IPS-15b (cell line): ENCODE measurements at regions not wholly inside any gene's neighbourhood (a gene's known extent, or its start where the extent isn't known, plus 50 kb on each side); places are given as distances from the start of the nearest gene placed in this dataset.

Source experiments
- H3K27me3 ChIP-seq: one replicate; pipeline ENCODE4 v1.6.1; 2013; ENCODE audit warnings: low read length; ENCODE audit not compliant: control insufficient read depth, insufficient read depth
- H3K36me3 ChIP-seq: one replicate; pipeline ENCODE4 v1.6.1; 2013; ENCODE audit warnings: low read length; ENCODE audit not compliant: control insufficient read depth, insufficient read depth
- H3K4me1 ChIP-seq: one replicate; pipeline ENCODE4 v1.6.1; 2013; ENCODE audit warnings: mild to moderate bottlenecking, low read length; ENCODE audit not compliant: control insufficient read depth, insufficient read depth
- H3K4me3 ChIP-seq: one replicate; pipeline ENCODE4 v1.5.1; 2013; ENCODE audit warnings: low read depth, low read length
- H3K9ac ChIP-seq: one replicate; pipeline ENCODE4 v1.6.1; 2013; ENCODE audit warnings: low read depth, mild to moderate bottlenecking, low read length
- H3K9me3 ChIP-seq: one replicate; pipeline ENCODE4 v1.6.1; 2013; ENCODE audit warnings: mild to moderate bottlenecking, low read length; ENCODE audit not compliant: control insufficient read depth, insufficient read depth

- Histone ChIP-seq H3K4me1 (no peaks in the 10 kb centered on the region), H3K9ac (no peak overlapping the region), H3K4me3 (no peak overlapping the region), H3K36me3 (no peaks in the 10 kb centered on the region), H3K27me3 (no peaks in the 10 kb centered on the region), H3K9me3 (no peaks in the 10 kb centered on the region)
Measured at GRCh38 chr6:113461153-113461932, 395.8 kb upstream of the MARCKS start.

DNA sequence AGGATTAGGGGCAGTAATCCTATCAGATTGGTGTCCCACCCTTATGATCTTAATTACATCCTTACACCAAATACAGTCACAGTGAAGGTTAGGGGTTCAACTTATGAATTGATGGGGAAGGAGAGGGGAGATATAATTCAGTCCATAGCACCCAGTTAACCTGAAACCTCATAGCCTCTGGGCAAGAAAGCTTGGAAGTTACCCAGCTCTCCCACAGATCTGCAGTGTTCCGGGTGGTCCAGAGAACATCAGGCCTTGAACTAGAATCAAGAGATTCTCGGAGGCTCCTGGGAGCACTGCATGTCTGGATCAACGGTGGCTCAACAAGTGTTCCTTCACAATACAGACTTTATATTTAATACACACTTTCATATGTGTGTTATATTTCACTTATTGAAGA, 392.6 kb upstream of the MARCKS start:
- no peaks in the 10 kb centered on the region for H3K27me3 ChIP-seq

GRCh38 chr6:113464960-113465359, 392.2 kb upstream of the MARCKS start:
- H3K4me3 ChIP-seq = no peak overlapping the region

More for the DNA sequence above, 392.6 kb upstream of the MARCKS start:
- H3K36me3 ChIP-seq = no peaks in the 10 kb centered on the region
- H3K4me1 ChIP-seq = no peaks in the 10 kb centered on the region
- no peak overlapping the region for H3K4me3 ChIP-seq
- no peaks in the 10 kb centered on the region for H3K9me3 ChIP-seq
- H3K9ac ChIP-seq = no peak overlapping the region

DNA sequence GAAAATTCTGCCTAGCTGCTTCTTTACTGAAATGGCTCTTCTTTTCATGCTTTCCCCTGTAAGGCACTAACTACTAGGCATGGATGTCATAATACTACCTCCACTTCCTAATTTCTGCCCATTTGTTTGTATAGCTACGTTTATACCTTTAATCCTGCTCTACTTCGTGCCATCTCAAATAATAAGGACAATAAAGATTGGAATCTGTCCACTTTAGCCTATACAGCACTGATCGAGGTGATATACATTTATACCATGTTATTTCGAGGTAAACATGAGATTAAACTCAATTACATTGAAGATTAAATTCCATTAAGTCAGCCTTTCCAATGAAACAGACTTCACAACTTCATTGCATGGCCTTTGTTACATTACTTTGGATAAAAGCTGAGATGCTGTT, 390.6 kb upstream of the MARCKS start:
- Histone ChIP-seq H3K27me3 (no peaks in the 10 kb centered on the region), H3K36me3 (no peaks in the 10 kb centered on the region), H3K4me1 (no peaks in the 10 kb centered on the region), H3K9ac (no peak overlapping the region), H3K9me3 (no peaks in the 10 kb centered on the region), H3K4me3 (no peak overlapping the region)

More at GRCh38 chr6:113464960-113465359, 392.2 kb upstream of the MARCKS start:
- no peak overlapping the region for H3K9ac ChIP-seq
- H3K36me3 ChIP-seq = no peaks in the 10 kb centered on the region
- no peaks in the 10 kb centered on the region for H3K27me3 ChIP-seq
- no peaks in the 10 kb centered on the region for H3K4me1 ChIP-seq
- H3K9me3 ChIP-seq = no peaks in the 10 kb centered on the region

DNA sequence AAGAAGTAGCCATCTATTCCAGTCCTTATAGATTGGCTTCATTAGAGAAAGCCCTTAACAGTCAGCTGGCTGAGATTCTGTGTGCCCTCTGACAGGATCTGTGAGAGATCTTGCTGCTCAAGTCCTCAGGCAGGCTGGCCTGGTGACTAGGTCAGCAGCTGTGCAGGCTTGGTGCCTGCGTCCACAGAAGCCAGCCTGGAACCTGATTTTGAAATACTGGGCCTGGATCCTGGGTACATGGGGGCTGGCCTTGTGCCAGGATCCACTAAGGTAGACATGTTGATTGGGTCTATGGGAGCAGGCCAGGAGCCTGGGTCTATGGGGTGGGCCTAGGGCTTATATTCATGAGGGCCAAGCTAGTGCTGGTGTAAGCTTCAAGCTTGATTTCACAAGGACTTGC, 381.8 kb upstream of the MARCKS start:
- Histone ChIP-seq H3K9ac (no peak overlapping the region), H3K4me1 (no peaks in the 10 kb centered on the region), H3K27me3 (no peaks in the 10 kb centered on the region), H3K36me3 (no peaks in the 10 kb centered on the region), H3K4me3 (no peak overlapping the region), H3K9me3 (no peaks in the 10 kb centered on the region)

GRCh38 chr6:113476937-113477839, 380.0 kb upstream of the MARCKS start:
- no peaks in the 10 kb centered on the region for H3K4me1 ChIP-seq
- H3K4me3 ChIP-seq = no peak overlapping the region
- H3K27me3 ChIP-seq = no peaks in the 10 kb centered on the region
- no peak overlapping the region for H3K9ac ChIP-seq
- no peaks in the 10 kb centered on the region for H3K9me3 ChIP-seq
- H3K36me3 ChIP-seq = no peaks in the 10 kb centered on the region

DNA sequence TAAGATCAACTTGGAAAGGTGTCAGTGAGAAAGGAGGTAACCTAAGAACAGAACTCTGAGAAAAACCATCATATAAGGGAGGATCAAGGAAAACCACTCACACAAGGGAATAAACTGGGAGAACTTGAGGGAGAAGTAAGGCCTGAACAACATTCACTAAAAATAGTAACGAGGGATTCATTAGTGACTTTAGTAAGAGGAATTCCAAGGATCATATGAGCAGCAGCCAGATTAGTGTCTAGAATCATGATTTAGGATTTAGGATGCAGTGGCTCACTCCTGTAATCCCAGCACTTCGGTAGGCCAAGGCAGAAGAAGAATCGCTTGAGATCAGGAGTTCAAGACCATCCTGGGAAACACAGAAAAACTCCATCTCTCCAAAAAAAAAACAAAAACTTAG, 376.5 kb upstream of the MARCKS start:
- no peaks in the 10 kb centered on the region for H3K9me3 ChIP-seq
- H3K9ac ChIP-seq = no peak overlapping the region
- no peaks in the 10 kb centered on the region for H3K36me3 ChIP-seq
- no peaks in the 10 kb centered on the region for H3K27me3 ChIP-seq
- H3K4me1 ChIP-seq = no peaks in the 10 kb centered on the region
- H3K4me3 ChIP-seq = no peak overlapping the region

- Histone ChIP-seq H3K4me1 (no peaks in the 10 kb centered on the region), H3K36me3 (no peaks in the 10 kb centered on the region), H3K9me3 (no peaks in the 10 kb centered on the region), H3K4me3 (no peak overlapping the region), H3K27me3 (no peaks in the 10 kb centered on the region), H3K9ac (no peak overlapping the region)
Measured at GRCh38 chr6:113481458-113481857, 375.7 kb upstream of the MARCKS start.

DNA sequence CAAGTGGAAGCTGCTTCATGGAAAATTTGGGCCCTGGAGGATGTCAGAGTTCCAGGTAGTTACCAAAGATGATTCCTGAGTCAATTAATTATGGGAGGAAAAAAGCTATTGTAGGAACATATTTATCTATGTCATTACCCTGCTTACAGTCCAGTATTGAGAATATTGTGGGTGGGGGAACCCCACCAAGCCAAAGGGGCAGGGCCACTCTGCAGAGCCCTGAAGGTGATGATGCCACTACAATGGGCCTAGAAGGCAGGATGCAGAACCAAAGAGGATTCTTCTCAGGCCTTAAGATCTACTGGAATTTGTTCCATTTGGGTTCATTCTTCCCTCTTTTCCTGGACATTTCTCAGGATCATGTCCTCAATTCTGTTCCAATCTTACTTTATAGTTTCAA, 375.2 kb upstream of the MARCKS start:
- H3K27me3 ChIP-seq = no peaks in the 10 kb centered on the region
- H3K9me3 ChIP-seq = no peaks in the 10 kb centered on the region
- no peaks in the 10 kb centered on the region for H3K4me1 ChIP-seq
- no peak overlapping the region for H3K9ac ChIP-seq
- no peak overlapping the region for H3K4me3 ChIP-seq
- no peaks in the 10 kb centered on the region for H3K36me3 ChIP-seq

- Histone ChIP-seq H3K4me1 (no peaks in the 10 kb centered on the region), H3K27me3 (no peaks in the 10 kb centered on the region), H3K9me3 (no peaks in the 10 kb centered on the region), H3K9ac (no peak overlapping the region), H3K4me3 (no peak overlapping the region), H3K36me3 (no peaks in the 10 kb centered on the region)
Measured at GRCh38 chr6:113482771-113483170, 374.4 kb upstream of the MARCKS start.

- Histone ChIP-seq H3K9ac (no peak overlapping the region), H3K4me3 (no peak overlapping the region), H3K36me3 (no peaks in the 10 kb centered on the region), H3K9me3 (no peaks in the 10 kb centered on the region), H3K27me3 (no peaks in the 10 kb centered on the region), H3K4me1 (no peaks in the 10 kb centered on the region)
Measured at GRCh38 chr6:113486199-113486598, 370.9 kb upstream of the MARCKS start.
